ENCODE measurements at regions not wholly inside any gene's neighbourhood (a gene's known extent, or its start where the extent isn't known, plus 50 kb on each side); places are given as distances from the start of the nearest gene placed in this dataset.

- Histone ChIP-seq H3K27me3 (no peaks in the 10 kb centered on the region), H3K4me3 (no peak overlapping the region), H3K27ac (no peak overlapping the region), H3K4me1 (no peaks in the 10 kb centered on the region), H3K9me3 (no peaks in the 10 kb centered on the region), H3K36me3 (no peaks in the 10 kb centered on the region)
- no peak for DNase-seq
- intact Hi-C loops (cut with DNase I; ENCODE audit: low total_unique reads), result no loop called here
- no peak for TF ChIP-seq CTCF (IDR thresholded peaks at IDR 0.05)
Measured at GRCh38 chr9:108621991-108622855, 233.6 kb downstream of the ACTL7B start.

GRCh38 chr9:108620767-108621166, 235.0 kb downstream of the ACTL7B start:
- intact Hi-C loops (cut with DNase I; ENCODE audit: low total_unique reads), result no loop called here
- no peaks in the 10 kb centered on the region for H3K27me3 ChIP-seq
- H3K36me3 ChIP-seq, result no peaks in the 10 kb centered on the region
- no peaks in the 10 kb centered on the region for H3K4me1 ChIP-seq
- H3K4me3 ChIP-seq, result no peak overlapping the region
- no peak overlapping the region for H3K27ac ChIP-seq
- H3K9me3 ChIP-seq, result no peaks in the 10 kb centered on the region
- no peak for TF ChIP-seq CTCF (IDR thresholded peaks at IDR 0.05)
- no peak for DNase-seq

- TF ChIP-seq CTCF (IDR thresholded peaks at IDR 0.05), result no peak
- H3K27ac ChIP-seq, result no peak overlapping the region
- H3K9me3 ChIP-seq, result no peaks in the 10 kb centered on the region
- H3K36me3 ChIP-seq, result no peaks in the 10 kb centered on the region
- H3K27me3 ChIP-seq, result no peaks in the 10 kb centered on the region
- intact Hi-C loops (cut with DNase I; ENCODE audit: low total_unique reads), result no loop called here
- no peak overlapping the region for H3K4me3 ChIP-seq
- H3K4me1 ChIP-seq, result no peaks in the 10 kb centered on the region
- DNase-seq, result no peak
Measured at GRCh38 chr9:108618906-108619550, 236.8 kb downstream of the ACTL7B start.

GRCh38 chr9:108617676-108618075, 238.1 kb downstream of the ACTL7B start:
- H3K9me3 ChIP-seq, result no peaks in the 10 kb centered on the region
- H3K27ac ChIP-seq, result no peak overlapping the region
- DNase-seq, result no peak

GRCh38 chr9:108615152-108615551, 240.6 kb downstream of the ACTL7B start:
- no peaks in the 10 kb centered on the region for H3K4me1 ChIP-seq
- no peaks in the 10 kb centered on the region for H3K36me3 ChIP-seq
- H3K4me3 ChIP-seq, result no peak overlapping the region
- no peak for TF ChIP-seq CTCF (IDR thresholded peaks at IDR 0.05)
- intact Hi-C loops (cut with DNase I; ENCODE audit: low total_unique reads), result no loop called here
- H3K9me3 ChIP-seq, result no peaks in the 10 kb centered on the region
- H3K27me3 ChIP-seq, result no peaks in the 10 kb centered on the region
- DNase-seq, result no peak
- no peak overlapping the region for H3K27ac ChIP-seq

More at GRCh38 chr9:108617676-108618075, 238.1 kb downstream of the ACTL7B start:
- Histone ChIP-seq H3K27me3 (no peaks in the 10 kb centered on the region), H3K4me3 (no peak overlapping the region), H3K36me3 (no peaks in the 10 kb centered on the region), H3K4me1 (no peaks in the 10 kb centered on the region)
- intact Hi-C loops (cut with DNase I; ENCODE audit: low total_unique reads), result no loop called here
- no peak for TF ChIP-seq CTCF (IDR thresholded peaks at IDR 0.05)
